HG03060 (cell line): ENCODE measurements at regions not wholly inside any gene's neighbourhood (a gene's known extent, or its start where the extent isn't known, plus 50 kb on each side); places are given as distances from the start of the nearest gene placed in this dataset.

Experiments used
- ATAC-seq: cut with Tn5 transposase; IDR thresholded peaks from one replicate; pipeline ENCODE4 v1.9.1; 2021; ENCODE audit warnings: low read depth, moderate number of reproducible peaks; ENCODE audit not compliant: unreplicated experiment

GRCh38 chr10:52639652-52640051, 132.9 kb downstream of the MBL2 start:
- no peak for ATAC-seq

- no peak for ATAC-seq
Measured at GRCh38 chr10:52642208-52642607, 130.4 kb downstream of the MBL2 start.

DNA sequence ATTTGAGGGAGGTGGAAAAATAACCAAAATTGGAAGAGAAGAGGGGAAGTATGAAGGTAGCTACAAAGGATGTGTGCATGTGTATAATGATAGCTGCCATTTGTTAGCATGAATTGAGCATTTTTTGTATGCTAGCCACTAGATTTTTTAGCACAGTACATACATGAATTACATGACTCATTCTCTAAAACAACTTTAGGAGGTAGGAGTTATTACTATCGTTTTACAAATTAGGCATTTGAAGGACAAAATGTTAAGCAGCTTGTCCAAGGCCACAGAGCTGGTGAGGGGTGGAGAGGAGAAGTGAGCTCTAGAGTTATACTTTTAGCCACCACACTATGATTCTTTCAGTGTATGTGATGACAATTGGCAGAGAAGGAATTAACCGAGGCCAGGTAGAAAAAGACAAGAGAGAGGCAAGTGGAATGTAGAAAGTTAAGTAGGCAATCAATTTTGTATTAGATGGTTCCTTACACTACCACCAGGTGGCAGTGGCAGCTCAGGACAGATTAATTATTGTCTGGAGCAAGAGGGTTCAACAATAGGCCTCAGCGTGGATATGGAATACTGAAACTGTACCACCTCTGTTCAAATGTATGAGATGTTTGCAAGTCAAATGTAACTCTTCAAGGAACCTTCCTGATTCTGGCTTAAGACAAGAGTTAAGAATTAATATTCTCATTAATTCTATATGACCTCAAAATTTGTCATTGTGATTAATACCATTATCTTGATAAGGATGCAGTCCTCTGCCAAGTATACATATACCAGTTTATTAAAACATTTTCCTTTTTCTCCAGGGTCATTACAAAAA, 128.0 kb downstream of the MBL2 start:
- ATAC-seq, result peak; percentile 74

DNA sequence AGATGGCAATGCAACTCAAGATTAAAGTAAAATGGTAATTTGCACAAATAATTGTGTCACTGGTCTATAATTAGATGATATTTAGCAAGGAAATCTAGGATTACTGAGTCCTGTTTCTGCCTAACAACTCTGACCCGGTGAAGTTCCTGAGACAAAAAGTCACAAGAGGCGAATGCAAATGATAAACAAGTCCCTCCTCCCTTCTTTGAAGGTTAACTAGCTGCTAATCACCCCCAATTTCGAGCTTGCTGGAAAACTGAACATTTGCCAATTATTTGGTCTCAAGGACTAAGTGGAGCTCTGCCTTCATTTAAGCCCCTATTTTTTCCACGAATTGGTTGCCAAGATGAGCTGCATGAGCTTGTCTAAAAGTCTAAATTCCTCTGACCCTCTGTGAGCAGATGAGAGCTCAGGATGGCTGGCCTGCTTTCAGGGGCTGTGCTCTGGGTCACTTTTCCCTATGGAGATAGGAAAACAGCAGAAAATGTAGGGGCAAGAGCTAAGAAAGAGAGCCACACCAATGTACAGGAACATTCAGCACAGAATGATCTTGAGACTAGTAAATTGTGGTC, 127.3 kb downstream of the MBL2 start:
- no peak for ATAC-seq

GRCh38 chr10:52649511-52649910, 123.1 kb downstream of the MBL2 start:
- no peak for ATAC-seq

GRCh38 chr10:52650873-52651272, 121.7 kb downstream of the MBL2 start:
- no peak for ATAC-seq

DNA sequence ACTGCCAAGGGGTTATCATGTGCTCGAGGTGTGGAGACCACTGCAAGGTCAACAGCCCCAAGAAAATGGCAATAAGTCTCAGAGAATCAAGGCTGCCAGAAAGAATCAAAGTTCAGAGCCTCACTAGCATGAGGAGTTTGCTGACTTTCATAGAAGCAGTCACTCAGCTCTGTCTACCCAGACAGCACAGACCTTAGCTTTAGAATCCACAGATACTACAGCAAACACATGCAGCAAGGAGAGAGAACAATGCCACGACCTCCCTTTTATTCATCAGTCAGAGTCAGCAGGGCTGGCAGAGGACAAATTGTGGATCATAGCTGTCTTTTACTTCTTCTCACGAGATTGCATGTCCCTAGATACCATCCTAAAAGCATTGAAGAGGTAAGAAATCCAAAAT, 121.3 kb downstream of the MBL2 start:
- ATAC-seq, result no peak

- ATAC-seq, result no peak
Measured at GRCh38 chr10:52652431-52653262, 119.9 kb downstream of the MBL2 start.

DNA sequence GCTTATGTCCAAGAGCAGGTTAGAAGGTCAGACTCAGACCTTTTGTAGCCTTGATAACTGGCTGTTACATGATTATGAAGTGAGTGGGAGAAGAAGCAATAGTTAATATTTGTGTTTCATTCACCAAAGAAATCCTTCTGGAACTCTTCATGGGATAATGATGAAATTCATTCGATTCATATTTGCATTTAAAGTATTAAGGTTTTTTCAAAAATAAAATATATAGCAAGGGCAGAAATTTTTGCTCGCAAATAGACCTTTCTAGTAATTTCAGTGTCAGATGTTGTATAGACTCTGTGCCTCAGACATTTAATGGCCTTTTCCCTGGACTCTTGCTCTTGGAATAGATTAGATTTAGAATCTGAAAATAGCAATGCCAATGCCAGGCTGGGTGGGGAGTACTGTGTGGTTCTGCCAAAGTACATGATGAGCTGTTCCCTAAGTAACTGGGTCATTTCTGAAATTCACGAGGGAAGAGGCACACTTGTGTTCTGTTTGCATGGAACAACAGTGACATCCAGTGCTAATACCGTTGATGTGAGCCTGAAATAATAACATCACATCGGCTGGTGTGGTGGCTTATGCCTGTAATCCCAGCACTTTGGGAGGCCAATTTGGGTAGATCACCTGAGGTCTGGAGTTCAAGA, 119.2 kb downstream of the MBL2 start:
- ATAC-seq, result no peak

GRCh38 chr10:52654201-52654600, 118.4 kb downstream of the MBL2 start:
- no peak for ATAC-seq

GRCh38 chr10:52658112-52658511, 114.5 kb downstream of the MBL2 start:
- no peak for ATAC-seq

DNA sequence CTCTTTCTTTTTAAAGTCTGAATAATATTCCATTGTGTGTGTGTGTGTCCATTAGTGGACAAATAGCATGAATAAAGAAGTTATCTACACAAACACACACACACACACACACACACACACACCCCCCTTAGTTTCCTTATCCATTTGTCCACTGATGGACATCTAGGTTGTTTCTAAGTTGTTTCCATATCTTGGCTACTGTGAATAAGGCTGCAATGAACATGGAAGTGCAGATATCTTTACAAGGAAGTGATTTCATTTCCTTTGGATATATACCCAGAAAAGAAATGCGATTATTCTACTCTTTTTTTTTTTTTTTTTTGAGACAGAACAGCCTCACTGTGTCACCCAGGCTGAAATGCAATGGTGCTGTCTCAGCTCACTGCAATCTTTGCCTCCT, 113.5 kb downstream of the MBL2 start:
- ATAC-seq, result no peak

- no peak for ATAC-seq
Measured at GRCh38 chr10:52662256-52662655, 110.3 kb downstream of the MBL2 start.

GRCh38 chr10:52663161-52663560, 109.4 kb downstream of the MBL2 start:
- no peak for ATAC-seq

DNA sequence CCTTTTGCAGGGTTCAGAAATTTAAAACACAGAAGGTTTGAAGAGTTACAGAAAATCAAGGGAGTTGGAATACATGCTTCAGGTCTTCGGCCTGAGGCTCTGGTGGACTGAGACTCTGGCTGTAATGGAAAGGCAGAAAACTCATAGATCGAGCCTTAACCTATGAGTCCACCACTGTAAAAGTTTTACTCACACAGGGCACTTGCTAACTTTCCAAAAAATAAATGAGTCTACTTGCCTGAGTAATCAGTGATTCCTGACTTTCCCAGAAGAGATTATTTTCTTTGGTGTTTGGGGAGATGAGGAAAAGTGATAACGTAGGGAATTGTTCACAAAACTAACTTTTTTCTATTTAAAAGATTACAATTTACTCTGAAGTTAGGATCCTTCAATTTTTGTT, 108.0 kb downstream of the MBL2 start:
- ATAC-seq, result no peak

DNA sequence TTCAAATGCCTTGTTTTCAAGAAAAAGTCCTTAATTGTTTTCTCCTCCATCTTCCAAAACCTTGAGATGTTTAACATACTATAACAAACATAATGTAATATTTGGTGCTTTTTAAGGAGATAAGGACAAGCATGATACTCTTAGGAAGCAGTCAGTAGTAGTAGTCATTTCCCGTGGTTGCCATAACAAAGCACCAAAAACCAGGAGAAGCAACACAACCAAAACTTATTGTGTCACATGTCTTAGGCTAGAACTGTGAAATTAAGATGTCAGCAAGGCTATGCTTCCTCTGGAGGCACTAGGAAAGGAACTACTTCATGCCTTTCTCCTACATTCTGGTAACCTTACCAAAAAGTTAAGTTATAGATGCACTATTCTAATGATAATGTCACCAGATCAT, 106.8 kb downstream of the MBL2 start:
- ATAC-seq, result no peak

DNA sequence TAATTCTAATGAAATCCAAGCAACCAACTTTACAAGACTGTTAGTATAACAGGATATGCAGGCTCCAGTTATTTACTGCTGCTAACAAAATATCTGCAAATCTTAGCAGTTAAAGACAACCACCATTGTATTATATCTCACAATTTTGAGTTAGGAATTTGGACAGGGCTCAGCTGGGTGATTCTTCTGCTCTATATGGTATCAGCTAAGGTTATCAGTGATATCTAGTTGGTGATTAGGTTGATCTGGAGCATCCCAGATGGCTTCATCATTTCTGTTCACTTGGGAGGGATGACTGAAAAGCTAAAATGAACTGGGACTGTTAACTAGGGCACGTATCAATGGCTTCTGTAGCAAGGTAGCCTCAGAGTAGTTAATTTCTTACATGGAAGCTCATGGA, 105.7 kb downstream of the MBL2 start:
- no peak for ATAC-seq

- ATAC-seq, result no peak
Measured at GRCh38 chr10:52668024-52668423, 104.6 kb downstream of the MBL2 start.

- no peak for ATAC-seq
Measured at GRCh38 chr10:52672880-52673279, 99.7 kb downstream of the MBL2 start.

GRCh38 chr10:52673468-52673867, 99.1 kb downstream of the MBL2 start:
- no peak for ATAC-seq

DNA sequence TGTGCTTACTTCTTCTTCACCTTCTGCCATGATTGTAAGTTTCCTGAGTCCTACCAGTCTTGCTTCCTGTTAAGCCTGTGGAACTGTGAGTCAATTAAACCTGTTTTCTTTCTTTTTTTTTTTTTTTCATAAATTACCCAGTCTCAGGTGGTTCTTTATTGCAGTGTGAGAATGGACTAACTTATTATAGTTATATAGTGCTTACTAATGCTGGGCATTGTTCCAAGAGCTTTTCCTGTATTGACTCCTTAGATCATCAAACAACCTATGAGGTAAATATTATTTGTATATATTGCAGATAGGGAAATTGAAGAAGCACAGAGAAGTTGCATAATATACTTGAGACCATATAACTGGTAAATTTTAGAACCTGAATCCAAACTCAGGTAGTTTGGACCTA, 98.1 kb downstream of the MBL2 start:
- ATAC-seq, result no peak
